IPS DF 4.7 (cell line): ENCODE measurements at regions not wholly inside any gene's neighbourhood (a gene's known extent, or its start where the extent isn't known, plus 50 kb on each side); places are given as distances from the start of the nearest gene placed in this dataset.

Experiments
- DNase-seq: peaks from one replicate; pipeline ENCODE4 v3.0.0-alpha.2; 2013; ENCODE audit warnings: low spot score; ENCODE audit errors: extremely low read depth

DNA sequence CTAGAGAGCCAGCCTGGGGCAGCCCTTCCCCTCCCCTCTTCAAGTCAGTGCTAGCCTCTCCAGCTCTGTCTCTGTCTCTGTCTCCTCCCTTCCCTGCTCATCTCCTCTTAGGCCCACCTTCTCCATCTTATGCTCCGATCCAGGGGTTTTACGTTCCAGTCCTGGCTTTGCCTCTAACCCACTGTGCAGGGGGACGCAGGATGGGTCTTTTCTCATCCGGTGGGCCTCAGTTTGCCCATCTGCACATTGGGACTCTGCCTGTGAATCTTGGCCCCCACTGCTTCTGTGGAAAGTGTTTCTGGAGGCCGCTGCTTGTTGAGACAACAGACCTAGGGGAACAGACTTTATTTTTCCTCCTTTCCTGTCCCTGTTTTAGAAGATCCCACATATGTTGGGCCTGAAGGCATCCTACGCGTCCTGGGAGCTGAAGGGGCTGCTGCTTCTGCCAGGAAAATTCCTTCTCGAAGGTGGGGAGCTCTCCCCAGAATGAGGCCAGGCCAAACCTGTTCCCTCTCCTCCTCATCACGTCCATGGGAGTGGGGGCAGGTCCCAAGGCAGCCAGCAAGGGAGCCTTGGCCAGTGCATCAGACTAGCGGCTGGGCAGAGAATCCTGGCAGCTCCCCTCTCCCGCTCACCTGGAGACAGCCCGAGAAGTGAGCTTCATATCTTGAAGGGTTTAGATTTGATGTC, 99.5 kb upstream of the CSF3R start:
- DNase-seq = no peak

DNA sequence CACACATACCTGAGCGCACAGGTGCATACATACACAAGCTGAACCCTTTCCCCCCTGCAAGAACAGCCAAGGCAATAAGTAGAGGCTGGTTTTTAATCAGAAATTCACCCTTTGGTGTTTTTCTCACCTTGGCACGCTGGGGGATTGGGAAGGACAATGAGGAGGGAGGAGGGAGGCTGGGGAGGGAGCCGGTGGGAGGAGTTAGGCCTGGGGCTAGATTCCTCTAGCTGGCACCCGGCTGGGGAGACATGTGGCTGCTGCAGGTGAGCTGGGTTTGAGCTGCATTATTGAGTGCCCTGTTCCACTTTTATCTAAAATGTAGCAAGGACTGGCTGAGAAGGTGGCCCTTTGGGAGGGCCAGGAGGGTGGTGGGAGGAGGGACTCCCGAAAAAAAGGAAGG, 97.8 kb upstream of the CSF3R start:
- no peak for DNase-seq

DNA sequence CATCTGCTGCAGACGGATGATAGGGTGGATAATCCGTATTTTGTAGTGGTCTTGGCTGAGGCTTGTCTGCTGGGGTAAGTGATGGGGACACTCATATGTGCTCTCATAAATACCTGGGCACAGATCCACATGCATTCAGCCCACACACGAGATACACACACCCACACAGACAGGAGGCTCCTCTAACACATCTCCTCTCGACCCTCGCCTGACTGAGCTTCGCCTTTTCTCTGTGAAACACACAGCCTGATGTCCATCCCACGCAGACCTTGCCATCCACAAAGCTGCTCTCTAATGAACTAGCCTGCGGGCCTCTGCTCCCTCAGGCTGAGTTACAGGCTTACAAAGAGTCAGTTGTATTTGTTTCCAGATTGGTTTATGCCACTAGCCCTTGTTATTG, 96.3 kb upstream of the CSF3R start:
- DNase-seq = no peak

DNA sequence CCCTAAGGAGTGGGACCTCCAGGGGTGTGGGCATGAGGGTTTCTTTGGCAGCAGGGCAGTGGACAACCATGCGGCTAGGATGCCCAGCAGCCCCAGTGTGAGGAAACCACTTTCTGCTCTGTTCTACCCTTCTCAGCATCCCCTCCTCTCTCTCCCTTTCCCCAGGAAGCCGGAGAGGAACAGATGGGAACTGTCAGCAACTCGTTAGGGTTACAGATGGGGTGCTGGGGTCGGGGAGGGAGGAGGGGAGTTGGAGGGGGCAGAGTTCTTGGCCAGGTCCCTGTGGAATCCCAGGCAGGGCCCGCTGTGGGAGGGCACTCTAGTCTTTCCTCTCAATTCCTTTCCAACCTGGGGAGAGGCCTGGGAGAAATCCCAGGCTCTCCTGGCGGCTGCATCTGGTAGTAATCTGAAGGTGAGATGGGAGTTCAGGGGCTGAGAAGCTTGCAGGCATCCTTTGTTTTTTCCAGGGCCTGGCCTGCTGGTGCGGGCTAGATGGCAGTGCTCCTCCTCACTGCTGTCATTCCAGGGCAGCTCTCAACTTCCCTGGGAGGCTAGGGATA, 93.9 kb upstream of the CSF3R start:
- DNase-seq = no peak

DNA sequence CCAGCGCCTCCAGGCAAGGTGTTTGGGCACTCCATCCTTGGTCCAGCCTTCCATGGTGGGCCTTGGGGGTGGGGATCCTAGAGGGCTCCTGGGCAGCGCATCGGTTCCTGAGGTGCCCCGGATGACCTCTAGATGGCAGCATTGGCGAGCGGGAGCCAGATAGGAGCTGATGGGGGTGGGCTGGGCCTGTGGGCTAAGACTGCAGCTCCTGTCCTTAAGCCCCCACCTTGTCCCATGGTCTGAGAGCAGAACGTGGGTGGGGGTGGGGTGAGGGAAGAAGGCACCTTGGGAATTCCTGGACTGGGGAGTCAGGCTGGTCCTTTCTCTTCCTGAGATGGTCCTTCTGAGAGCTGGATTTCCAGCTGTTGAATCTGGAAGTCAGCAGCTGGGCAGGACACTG, 93.4 kb upstream of the CSF3R start:
- peak; percentile 53 for DNase-seq

DNA sequence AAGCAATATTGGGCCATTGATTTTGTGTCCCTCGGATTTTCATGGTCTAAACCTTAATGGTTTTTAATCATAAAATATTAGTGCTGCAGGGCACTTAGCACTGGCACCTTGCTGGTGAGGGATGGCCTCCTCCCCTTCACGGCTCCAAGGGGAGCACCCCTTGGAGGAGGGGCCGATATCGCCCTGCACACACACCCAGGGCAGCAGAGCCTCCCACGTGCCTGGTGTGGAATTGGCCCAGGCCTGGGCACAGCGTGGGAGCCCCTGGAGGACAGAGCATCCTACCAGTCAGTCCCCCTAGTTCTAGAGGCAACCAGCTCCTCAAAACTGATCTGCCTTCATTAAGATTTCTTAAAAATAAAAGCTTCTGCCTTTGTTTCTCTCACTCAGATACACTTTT, 90.7 kb upstream of the CSF3R start:
- no peak for DNase-seq

DNA sequence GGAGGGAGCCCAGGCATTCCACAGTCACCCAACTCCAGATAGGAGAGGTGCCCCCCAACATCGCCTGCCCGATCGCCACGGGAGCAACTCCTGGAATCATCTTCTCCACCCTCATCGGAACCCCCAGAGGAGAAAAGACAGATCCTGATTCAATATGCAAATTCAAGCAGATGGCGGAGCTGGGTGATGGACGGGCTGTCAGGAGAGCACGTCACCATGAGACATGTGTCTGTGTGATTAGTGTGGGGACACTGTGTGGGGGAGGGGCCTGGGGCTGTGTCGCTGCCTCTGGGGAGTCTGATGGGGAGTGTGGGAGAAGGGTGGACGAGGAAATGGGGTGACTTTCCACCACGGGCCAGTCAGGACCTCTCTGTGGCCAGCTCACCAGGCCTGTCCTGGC, 90.2 kb upstream of the CSF3R start:
- DNase-seq = no peak

DNA sequence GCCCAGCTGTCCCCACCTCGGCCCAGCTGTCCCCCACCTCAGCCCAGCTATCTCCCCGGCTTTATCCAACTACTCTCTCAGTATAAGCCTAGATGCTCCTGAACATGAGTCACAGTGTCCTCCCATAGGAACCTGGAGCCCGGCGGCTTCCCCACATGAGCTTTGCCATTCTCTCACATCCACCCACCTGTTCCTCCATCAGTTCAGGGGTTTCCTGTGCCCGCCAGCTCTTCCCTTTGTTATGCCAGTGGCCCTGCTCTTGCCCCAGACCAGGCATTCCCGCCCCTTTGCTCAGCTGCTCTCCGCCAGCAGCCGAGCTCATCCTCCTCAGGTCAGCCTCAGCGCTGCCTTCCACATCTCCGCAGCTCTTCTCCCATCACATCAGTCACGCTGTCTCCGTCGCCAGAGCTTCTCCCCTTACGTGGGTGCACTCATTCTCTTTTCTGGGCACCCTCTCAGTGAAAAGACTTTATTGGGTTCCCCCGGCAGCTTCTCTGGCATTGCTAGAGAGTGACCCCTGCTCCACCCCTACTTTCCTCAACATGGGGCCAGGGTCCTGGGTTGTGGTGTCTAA, 89.5 kb upstream of the CSF3R start:
- no peak for DNase-seq

DNA sequence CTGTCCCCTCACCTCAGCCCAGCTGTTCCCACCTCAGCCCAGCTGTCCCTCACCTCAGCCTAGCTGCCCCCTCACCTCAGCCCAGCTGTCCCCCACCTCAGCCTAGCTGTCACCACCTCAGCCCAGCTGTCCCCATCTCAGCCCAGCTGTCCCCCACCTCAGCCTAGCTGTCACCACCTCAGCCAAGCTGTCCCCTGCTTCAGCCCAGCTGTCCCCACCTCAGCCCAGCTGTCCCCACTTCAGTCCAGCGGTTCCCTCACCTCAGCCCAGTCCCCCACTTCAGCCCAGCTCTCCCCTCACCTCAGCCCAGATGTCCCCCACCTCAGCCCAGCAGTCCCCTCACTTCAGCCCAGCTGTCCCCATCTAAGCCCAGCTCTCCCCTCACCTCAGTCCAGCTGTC, 88.4 kb upstream of the CSF3R start:
- no peak for DNase-seq

DNA sequence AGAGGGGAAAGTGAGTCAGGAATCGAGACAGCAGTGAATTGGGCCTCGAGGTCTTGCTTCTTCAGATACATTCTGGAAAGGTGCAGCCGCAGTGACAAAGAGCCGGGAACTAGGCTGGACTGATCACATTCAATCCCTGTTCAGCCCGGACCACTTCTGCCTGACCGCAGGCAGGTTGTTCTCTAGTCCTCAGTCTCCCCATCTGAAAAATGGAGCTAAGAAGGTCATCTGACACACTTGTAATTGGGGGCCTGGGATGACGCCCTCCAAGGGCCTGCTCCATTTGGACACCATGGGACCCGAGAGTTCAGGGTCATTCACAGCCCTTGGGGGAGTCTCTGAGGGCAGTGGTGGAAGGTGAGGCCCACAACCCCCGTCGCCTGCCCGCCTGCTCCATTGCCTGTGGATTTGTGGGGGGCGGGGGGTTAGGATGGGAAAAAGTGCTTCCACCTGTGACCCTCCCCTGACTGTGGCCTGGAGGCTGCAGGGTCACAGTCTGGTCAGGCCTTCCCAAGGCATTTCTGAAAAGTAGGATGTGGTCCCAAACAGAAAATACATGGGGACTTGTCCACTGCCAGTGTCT, 87.9 kb upstream of the CSF3R start:
- no peak for DNase-seq

DNA sequence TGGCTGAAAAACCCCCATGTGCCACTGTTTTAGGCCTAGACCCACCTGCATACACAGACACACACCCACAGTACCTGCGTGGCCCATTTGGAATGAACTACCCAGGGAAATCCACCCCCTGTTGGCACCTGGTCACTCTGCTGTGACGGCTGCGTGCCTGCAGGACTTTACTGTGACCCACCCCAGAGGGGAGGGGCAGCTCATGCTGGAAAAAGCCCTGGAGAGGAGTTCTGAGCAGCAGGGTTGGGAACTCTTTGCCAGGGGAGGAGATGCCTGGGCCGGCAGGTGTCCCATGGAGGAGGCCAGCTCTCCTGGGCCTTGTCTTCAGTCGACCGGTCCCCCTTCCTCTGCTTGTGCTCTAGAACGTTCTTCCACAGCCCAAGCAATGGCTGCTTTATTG, 87.3 kb upstream of the CSF3R start:
- no peak for DNase-seq

DNA sequence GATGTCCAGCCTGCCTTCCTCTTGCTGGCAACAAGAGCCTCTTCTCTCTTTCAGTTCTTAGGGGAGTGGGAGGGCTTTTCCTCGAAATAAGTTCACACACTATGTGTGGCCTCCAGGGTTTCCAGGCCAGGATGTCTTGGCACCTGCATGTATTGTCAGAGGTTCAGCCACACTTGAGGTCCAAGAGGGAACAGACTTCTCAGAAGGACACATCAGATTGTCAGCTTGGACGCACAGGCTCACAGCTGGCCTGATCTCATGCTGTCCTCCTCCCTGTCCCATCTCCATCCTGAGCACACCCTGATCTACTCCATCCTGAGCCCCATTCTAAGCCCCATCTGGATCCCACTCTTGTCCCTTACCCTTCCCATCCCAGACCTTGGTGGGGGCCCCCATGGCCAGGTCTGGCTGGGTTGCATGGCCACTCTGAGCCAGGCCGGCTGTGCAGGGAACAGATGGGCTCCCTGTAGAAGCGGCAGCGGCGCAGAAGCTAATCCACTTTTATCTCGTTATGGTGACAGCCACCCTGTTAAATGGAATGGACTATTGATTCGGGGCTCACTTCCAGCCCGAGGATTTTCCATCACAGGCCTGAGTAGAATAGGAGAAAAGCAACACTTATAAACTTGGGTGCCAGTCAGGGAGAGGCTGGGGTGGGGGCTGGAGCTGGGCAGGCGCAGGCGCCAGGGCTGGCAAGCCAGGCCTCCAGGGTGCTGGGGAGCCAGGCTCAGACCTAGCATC, 85.1 kb upstream of the CSF3R start:
- no peak for DNase-seq

DNA sequence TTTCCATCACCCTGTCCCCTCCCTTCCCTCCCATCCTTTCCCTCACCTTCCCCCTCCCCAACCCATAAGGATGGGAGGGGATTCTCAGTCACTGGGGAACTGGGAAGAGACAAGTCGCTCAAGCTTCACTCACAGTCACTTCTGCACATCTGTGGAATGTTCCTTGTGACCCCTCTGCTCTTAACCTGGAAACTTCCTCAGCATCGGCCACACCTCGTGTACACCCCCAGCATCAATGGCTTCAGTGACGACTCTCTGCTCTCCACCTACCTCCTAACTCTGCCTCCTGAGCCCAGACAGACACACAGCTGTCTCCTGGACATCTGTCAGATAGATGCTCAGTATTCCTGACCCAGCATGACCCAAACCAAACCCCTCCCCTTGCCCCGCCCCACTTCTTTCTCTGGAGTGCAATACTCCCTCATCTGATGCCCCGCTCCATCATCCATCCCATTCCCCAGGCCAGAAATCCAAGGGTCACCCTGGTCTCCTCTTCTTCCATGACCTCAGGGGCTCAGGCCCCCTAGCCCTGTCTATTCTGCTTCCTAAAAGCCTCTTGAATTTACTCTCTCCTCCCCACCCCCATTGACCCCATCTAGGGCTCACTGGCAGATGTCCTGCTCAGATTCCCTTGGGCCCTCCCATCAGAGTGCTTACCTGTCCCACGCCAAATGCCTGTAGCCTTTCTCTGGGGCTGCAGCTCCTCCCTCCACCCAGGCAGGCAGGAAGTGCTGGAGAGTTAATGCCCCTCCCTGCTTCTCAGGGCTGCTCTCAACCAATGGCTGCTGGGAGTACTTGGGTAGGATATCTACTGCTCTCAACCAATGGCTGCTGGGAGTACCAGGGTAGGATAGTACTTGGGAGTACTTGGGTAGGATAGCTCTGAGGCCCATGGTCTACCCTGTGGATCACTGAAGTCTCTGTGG, 83.1 kb upstream of the CSF3R start:
- no peak for DNase-seq

DNA sequence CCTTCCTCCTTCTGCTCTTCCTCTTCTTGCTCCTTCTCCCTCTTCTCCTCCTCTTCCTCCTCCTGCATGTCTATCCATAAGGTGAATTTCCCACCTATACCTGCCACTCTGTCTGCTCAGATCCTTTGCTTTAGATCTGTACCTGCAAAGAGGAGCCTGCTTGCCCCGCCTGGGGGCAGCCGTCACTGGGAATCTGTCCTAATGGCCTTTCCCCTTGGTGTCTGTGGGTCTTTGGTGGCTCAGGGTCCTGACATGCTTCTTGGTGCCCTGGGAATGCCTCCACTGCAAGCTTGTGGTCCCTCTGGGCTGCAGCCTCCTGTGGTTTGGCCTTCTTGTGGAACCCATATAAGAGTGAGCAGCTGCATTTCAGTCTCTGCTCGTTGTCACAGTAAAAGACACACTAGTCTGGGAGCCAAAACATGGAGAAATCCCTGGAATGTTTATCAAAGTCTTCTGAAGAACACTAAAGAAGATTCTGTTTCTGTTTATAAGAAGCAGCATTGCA, 79.5 kb upstream of the CSF3R start:
- DNase-seq = no peak

DNA sequence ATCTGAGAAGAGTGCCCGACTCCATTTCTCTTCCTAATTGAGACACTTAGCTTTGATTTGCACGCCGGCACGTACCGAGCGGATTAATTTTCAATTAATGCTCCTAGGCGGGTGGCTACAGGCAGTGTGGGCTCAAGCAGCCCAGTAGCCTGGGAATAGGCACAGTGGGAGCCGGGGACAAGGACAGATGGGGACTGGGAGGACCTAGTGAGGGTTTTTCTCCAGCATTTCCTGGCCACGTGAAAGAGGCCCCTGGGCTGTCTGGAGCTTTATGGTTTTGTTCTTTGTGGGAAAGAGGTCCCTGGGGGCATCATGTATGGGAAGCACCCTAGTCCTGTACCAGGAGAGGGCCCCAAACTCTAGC, 78.6 kb upstream of the CSF3R start:
- DNase-seq = no peak

DNA sequence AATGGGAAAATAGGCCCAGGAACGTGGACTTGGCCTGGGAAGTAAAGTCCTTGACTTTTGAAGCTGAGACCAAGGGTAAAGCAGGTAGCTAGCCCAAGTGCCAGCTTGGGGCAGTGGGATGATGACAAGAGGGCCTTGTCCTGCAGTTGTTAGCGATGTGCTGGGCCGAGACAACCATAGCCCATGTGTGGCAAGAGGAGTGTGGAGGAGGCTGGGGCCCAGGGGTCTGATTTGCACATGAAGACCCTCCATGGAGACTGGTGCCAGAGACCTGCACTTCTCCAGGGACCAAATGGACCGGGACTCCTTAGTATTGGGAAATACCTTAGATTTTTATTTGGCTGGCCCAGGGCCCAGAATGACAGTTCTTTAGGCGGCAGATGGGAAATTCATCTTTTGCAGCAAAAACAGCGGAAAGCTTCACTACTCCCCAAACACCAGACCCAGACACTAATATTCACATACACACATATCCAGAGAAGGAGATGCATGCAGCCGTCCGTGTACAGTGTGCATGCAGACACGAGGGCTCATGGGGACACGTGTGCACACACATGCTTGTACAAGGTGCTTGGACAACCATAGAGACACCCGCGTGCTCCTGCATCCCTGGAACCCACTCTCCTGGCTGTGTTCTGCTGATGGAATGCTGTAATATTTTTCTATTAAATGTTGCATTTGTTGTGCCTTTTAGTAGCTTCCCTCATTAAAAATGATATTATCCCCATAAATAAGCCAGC, 78.1 kb upstream of the CSF3R start:
- no peak for DNase-seq

DNA sequence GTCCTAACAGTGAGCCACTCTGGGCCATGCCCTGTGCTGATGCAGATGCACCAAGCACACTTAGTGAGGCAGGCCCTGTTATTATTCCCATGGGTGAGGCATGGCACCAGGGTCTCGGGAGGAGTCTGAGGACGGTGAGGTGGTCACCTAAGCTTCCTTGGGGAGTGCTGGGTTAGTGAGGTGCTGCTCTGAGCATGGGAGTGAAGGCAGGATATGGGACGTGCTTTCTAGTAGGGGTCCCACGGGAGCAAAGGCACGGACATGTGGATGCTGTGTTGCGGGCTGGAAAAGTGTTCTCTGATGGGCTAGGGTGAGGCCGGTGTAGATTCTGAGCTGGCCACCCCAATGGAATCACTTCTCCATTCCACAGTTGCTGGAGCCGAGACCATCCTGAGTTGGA, 77.5 kb upstream of the CSF3R start:
- no peak for DNase-seq

DNA sequence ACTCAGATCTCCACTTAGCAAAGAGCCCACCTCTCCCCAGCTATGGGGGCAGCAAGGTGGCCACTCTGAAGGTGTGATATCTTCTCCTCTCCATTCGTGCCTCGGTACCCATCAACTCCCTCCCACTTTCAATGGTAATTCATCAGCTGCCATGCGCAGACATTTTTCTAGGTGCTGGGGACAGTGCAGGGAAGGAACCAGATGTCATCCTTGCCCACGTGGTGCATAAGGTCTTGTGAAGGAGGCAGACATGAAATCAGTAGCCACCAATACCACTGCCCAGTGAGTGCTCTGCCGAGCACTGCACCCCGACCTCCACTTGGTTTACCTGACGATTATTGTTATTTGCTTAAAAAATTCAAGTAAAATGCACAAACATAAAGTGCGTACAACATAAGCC, 76.3 kb upstream of the CSF3R start:
- no peak for DNase-seq

DNA sequence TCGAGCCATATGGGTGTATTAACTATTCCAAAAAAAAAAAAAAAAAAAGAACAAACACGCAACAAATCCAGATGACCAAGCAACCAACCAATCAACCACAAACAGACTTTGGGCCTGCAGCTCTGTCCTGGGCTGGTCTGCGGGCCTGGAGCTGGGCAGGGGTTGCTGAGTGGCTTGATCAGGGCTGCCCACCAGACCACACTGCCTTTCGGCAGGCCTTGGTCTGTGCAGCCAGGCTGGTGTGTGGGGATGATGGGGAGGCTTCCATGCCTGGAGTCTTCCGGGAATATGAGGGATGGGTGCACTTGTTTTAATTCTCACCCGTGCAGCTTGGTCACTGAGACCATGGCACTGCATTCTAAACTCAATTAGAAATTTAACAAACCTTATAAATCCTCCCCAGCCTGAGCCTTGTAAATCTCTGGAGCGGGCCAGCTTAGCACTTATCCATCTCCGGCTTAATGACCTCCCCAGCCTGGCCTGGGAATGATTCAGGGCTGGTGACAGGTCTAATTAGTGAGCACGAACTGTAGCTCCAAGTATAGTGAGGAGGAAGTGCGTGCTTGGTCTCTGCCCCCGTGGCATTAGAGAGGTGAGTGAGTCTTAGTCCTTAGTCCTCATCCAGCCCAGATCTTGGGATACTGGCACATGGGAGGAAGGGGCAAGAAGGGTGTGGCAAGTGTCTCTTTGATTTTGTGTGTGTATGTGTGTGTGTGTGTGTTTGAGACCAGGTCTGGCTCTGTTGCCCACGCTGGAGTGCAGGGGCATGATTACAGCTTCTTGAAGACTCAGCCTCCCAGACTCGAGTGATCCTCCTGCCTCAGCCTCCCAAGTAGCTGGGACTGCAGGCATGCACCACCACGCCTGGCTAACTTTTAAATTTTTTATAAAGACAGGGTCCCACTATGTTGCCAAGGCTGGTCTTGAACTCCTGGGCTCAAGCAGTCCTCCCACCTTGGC, 74.6 kb upstream of the CSF3R start:
- no peak for DNase-seq
